Activated CD8-positive, alpha-beta T cell treated with anti-CD3 and anti-CD28 coated beads, Interleukin-2, amount 10 ng/mL, durations not matched to agents 7 days and 5 days (primary cell): ENCODE measurements at regions not wholly inside any gene's neighbourhood (a gene's known extent, or its start where the extent isn't known, plus 50 kb on each side); places are given as distances from the start of the nearest gene placed in this dataset.

Experiments
- ATAC-seq: fragments of 150-1000 bp; cut with Tn5 transposase; one replicate; pipeline ENCODE4 v1.10.0; 2021; ENCODE audit warnings: moderate library complexity
- CTCF ChIA-PET: fragments of 350-600 bp; sonication (Branson Sonifier 250); formaldehyde crosslinking; loops from one replicate; lab custom pipeline; 2021; ENCODE audit warnings: antibody characterized with exemption; lab: Charles Lee
- POLR2A ChIA-PET: fragments of 350-600 bp; sonication (Branson Sonifier 250); formaldehyde crosslinking; loops from one replicate; lab custom pipeline; 2021; ENCODE audit warnings: antibody characterized with exemption; lab: Charles Lee
- DNase-seq: peaks from one replicate; pipeline ENCODE4 v3.0.0-alpha.2; 2020
- H3K27ac Mint-ChIP-seq: one replicate; pipeline ENCODE4 v1.8.0; 2021; ENCODE audit warnings: mild to moderate bottlenecking, mixed read lengths
- H3K27me3 Mint-ChIP-seq: one replicate; pipeline ENCODE4 v1.8.0; 2021; ENCODE audit warnings: low read depth, mixed read lengths
- H3K36me3 Mint-ChIP-seq: one replicate; pipeline ENCODE4 v1.8.0; 2021; ENCODE audit warnings: low read depth, mixed read lengths
- H3K4me1 Mint-ChIP-seq: one replicate; pipeline ENCODE4 v1.8.0; 2021; ENCODE audit warnings: low read depth, mixed read lengths
- H3K4me3 Mint-ChIP-seq: one replicate; pipeline ENCODE4 v1.8.0; 2021; ENCODE audit warnings: mild to moderate bottlenecking, mixed read lengths
- H3K9me3 Mint-ChIP-seq: one replicate; pipeline ENCODE4 v1.8.0; 2022; ENCODE audit warnings: mixed read lengths; ENCODE audit not compliant: insufficient read depth

- Mint-ChIP-seq H3K27me3 (no peaks in the 10 kb centered on the region), H3K9me3 (no peaks in the 10 kb centered on the region), H3K36me3 (no peaks in the 10 kb centered on the region), H3K27ac (no peak overlapping the region), H3K4me1 (no peaks in the 10 kb centered on the region), H3K4me3 (no peak overlapping the region)
- no peak for DNase-seq
- ChIA-PET POLR2A (no interaction called here), CTCF (no interaction called here)
- no peak for ATAC-seq
Measured at GRCh38 chr1:222283147-222283768, 264.6 kb downstream of the HHIPL2 start.

GRCh38 chr1:222279591-222279990 is 268.3 kb downstream of the HHIPL2 start:
- ChIA-PET POLR2A (no interaction called here), CTCF (no interaction called here)
- DNase-seq = no peak
- ATAC-seq = no peak
- no peak overlapping the region for H3K27ac Mint-ChIP-seq
- H3K4me1 Mint-ChIP-seq = no peaks in the 10 kb centered on the region
- no peaks in the 10 kb centered on the region for H3K9me3 Mint-ChIP-seq
- no peaks in the 10 kb centered on the region for H3K36me3 Mint-ChIP-seq
- H3K4me3 Mint-ChIP-seq = no peak overlapping the region
- no peaks in the 10 kb centered on the region for H3K27me3 Mint-ChIP-seq

GRCh38 chr1:222278501-222278900 is 269.4 kb downstream of the HHIPL2 start:
- H3K4me3 Mint-ChIP-seq = no peak overlapping the region

GRCh38 chr1:222275729-222276465 is 272.0 kb downstream of the HHIPL2 start:
- H3K27ac Mint-ChIP-seq = no peak overlapping the region
- ChIA-PET POLR2A (no interaction called here), CTCF (no interaction called here)
- ATAC-seq (no peak), DNase-seq (no peak)
- H3K4me3 Mint-ChIP-seq = no peak overlapping the region
- no peaks in the 10 kb centered on the region for H3K4me1 Mint-ChIP-seq
- H3K36me3 Mint-ChIP-seq = no peaks in the 10 kb centered on the region
- H3K27me3 Mint-ChIP-seq = no peaks in the 10 kb centered on the region
- no peaks in the 10 kb centered on the region for H3K9me3 Mint-ChIP-seq

More at GRCh38 chr1:222278501-222278900, 269.4 kb downstream of the HHIPL2 start:
- Mint-ChIP-seq H3K4me1 (no peaks in the 10 kb centered on the region), H3K27ac (no peak overlapping the region), H3K36me3 (no peaks in the 10 kb centered on the region), H3K27me3 (no peaks in the 10 kb centered on the region), H3K9me3 (no peaks in the 10 kb centered on the region)
- DNase-seq (no peak), ATAC-seq (no peak)
- ChIA-PET CTCF (no interaction called here), POLR2A (interaction anchor here (0.5 kb wide), 1 partner anchor 1959 kb away, joined by 3 read pairs; no protein-coding TSS in a partner anchor)

- no peaks in the 10 kb centered on the region for H3K4me1 Mint-ChIP-seq
- H3K9me3 Mint-ChIP-seq = no peaks in the 10 kb centered on the region
- no peak overlapping the region for H3K27ac Mint-ChIP-seq
- H3K27me3 Mint-ChIP-seq = no peaks in the 10 kb centered on the region
- POLR2A ChIA-PET = no interaction called here
- H3K36me3 Mint-ChIP-seq = no peaks in the 10 kb centered on the region
- CTCF ChIA-PET = no interaction called here
- ATAC-seq (no peak), DNase-seq (no peak)
- no peak overlapping the region for H3K4me3 Mint-ChIP-seq
Measured at GRCh38 chr1:222275001-222275728, 272.7 kb downstream of the HHIPL2 start.

- Mint-ChIP-seq H3K4me1 (no peaks in the 10 kb centered on the region), H3K27ac (no peak overlapping the region), H3K4me3 (no peak overlapping the region), H3K27me3 (no peaks in the 10 kb centered on the region), H3K36me3 (no peaks in the 10 kb centered on the region), H3K9me3 (no peaks in the 10 kb centered on the region)
- CTCF ChIA-PET = no interaction called here
- POLR2A ChIA-PET = no interaction called here
- DNase-seq = no peak
- no peak for ATAC-seq
Measured at GRCh38 chr1:222266223-222267196, 281.4 kb downstream of the HHIPL2 start.

GRCh38 chr1:222263791-222264190 is 284.1 kb downstream of the HHIPL2 start:
- H3K9me3 Mint-ChIP-seq = no peaks in the 10 kb centered on the region
- no peak for ATAC-seq
- no peak overlapping the region for H3K27ac Mint-ChIP-seq
- H3K4me3 Mint-ChIP-seq = no peak overlapping the region
- ChIA-PET POLR2A (no interaction called here), CTCF (no interaction called here)
- no peaks in the 10 kb centered on the region for H3K4me1 Mint-ChIP-seq
- no peaks in the 10 kb centered on the region for H3K27me3 Mint-ChIP-seq
- no peaks in the 10 kb centered on the region for H3K36me3 Mint-ChIP-seq
- no peak for DNase-seq

GRCh38 chr1:222257027-222257426 is 290.9 kb downstream of the HHIPL2 start:
- no peak overlapping the region for H3K27ac Mint-ChIP-seq
- H3K27me3 Mint-ChIP-seq = no peaks in the 10 kb centered on the region
- CTCF ChIA-PET = no interaction called here

GRCh38 chr1:222256058-222256457 is 291.8 kb downstream of the HHIPL2 start:
- no peaks in the 10 kb centered on the region for H3K4me1 Mint-ChIP-seq
- H3K36me3 Mint-ChIP-seq = no peaks in the 10 kb centered on the region
- H3K4me3 Mint-ChIP-seq = no peak overlapping the region
- no peak overlapping the region for H3K27ac Mint-ChIP-seq
- no peaks in the 10 kb centered on the region for H3K27me3 Mint-ChIP-seq
- ATAC-seq = no peak
- CTCF ChIA-PET = no interaction called here
- no peak for DNase-seq
- H3K9me3 Mint-ChIP-seq = no peaks in the 10 kb centered on the region
- POLR2A ChIA-PET = no interaction called here

More at GRCh38 chr1:222257027-222257426, 290.9 kb downstream of the HHIPL2 start:
- Mint-ChIP-seq H3K4me1 (no peaks in the 10 kb centered on the region), H3K4me3 (no peak overlapping the region), H3K9me3 (no peaks in the 10 kb centered on the region), H3K36me3 (no peaks in the 10 kb centered on the region)
- DNase-seq (no peak), ATAC-seq (no peak)
- POLR2A ChIA-PET = no interaction called here

- CTCF ChIA-PET = no interaction called here
- DNase-seq (no peak), ATAC-seq (no peak)
- H3K27ac Mint-ChIP-seq = no peak overlapping the region
- no peaks in the 10 kb centered on the region for H3K27me3 Mint-ChIP-seq
- no peaks in the 10 kb centered on the region for H3K36me3 Mint-ChIP-seq
- H3K9me3 Mint-ChIP-seq = no peaks in the 10 kb centered on the region
- no peaks in the 10 kb centered on the region for H3K4me1 Mint-ChIP-seq
- no peak overlapping the region for H3K4me3 Mint-ChIP-seq
- POLR2A ChIA-PET = no interaction called here
Measured at GRCh38 chr1:222252788-222253187, 295.1 kb downstream of the HHIPL2 start.

GRCh38 chr1:222251847-222252246 is 296.1 kb downstream of the HHIPL2 start:
- DNase-seq (no peak), ATAC-seq (no peak)
- no peaks in the 10 kb centered on the region for H3K36me3 Mint-ChIP-seq
- H3K4me1 Mint-ChIP-seq = no peaks in the 10 kb centered on the region
- no peak overlapping the region for H3K4me3 Mint-ChIP-seq
- POLR2A ChIA-PET = no interaction called here
- no peak overlapping the region for H3K27ac Mint-ChIP-seq
- no peaks in the 10 kb centered on the region for H3K27me3 Mint-ChIP-seq
- no peaks in the 10 kb centered on the region for H3K9me3 Mint-ChIP-seq
- CTCF ChIA-PET = no interaction called here
